Naive B cell (primary cell): ENCODE measurements at regions not wholly inside any gene's neighbourhood (a gene's known extent, or its start where the extent isn't known, plus 50 kb on each side); places are given as distances from the start of the nearest gene placed in this dataset.

Source experiments
- ATAC-seq, 2 donors: fragments of 150-1000 bp; cut with Tn5 transposase; 2 replicates each; pipeline ENCODE4 v1.10.0; 2021; ENCODE audit warnings: low read depth in 2 of 2, mild to moderate bottlenecking in 2 of 2, moderate library complexity in 2 of 2
- DNase-seq: peaks from one replicate; pipeline ENCODE4 v3.0.0; 2022
- H3K27ac Mint-ChIP-seq, 6 donors: one replicate each; pipeline ENCODE4 v1.8.0; 2020 to 2022; ENCODE audit warnings: mild to moderate bottlenecking in 6 of 6, mixed read lengths in 6 of 6, moderate library complexity in 5 of 6, inconsistent platforms in 2 of 6
- H3K27me3 Mint-ChIP-seq, 3 donors: one replicate each; pipeline ENCODE4 v1.8.0; 2021 to 2022; ENCODE audit warnings: mixed read lengths in 3 of 3, mild to moderate bottlenecking in 1 of 3
- H3K36me3 Mint-ChIP-seq, 2 donors: one replicate each; pipeline ENCODE4 v1.8.0; 2020 to 2022; ENCODE audit warnings: mixed read lengths in 2 of 2, inconsistent platforms in 1 of 2, mild to moderate bottlenecking in 1 of 2
- H3K4me1 Mint-ChIP-seq, 3 donors: one replicate each; pipeline ENCODE4 v1.8.0; 2020 to 2022; ENCODE audit warnings: mixed read lengths in 3 of 3, inconsistent platforms in 1 of 3, mild to moderate bottlenecking in 1 of 3, moderate library complexity in 1 of 3
- H3K4me3 Mint-ChIP-seq, 8 donors: one replicate each; pipeline ENCODE4 v1.8.0; 2020 to 2022; ENCODE audit warnings: mild to moderate bottlenecking in 8 of 8, mixed read lengths in 8 of 8, moderate library complexity in 8 of 8, inconsistent platforms in 2 of 8
- H3K9me3 Mint-ChIP-seq, 7 donors: one replicate each; pipeline ENCODE4 v1.8.0; 2020 to 2022; ENCODE audit warnings: mixed read lengths in 7 of 7, mild to moderate bottlenecking in 5 of 7, inconsistent platforms in 2 of 7, moderate library complexity in 1 of 7

- Mint-ChIP-seq H3K27ac (peak overlapping the region in 4 of 6 donors; percentile 15 to 74 (median 44)), H3K4me1 (peaks cover 0 to 14% (median 0%) of the 10 kb centered on the region in 3 donors), H3K27me3 (no peaks in the 10 kb centered on the region), H3K36me3 (peaks cover 0 to 5% of the 10 kb centered on the region in 2 donors), H3K9me3 (no peaks in the 10 kb centered on the region), H3K4me3 (peak overlapping the region in 1 of 8 donors; percentile 42)
- peak in 1 of 2 donors; percentile 21 for ATAC-seq
- no peak for DNase-seq
Observed at GRCh38 chr14:34931206-34931605, 51.6 kb upstream of the SRP54 start.

- ATAC-seq = no peak
- Mint-ChIP-seq H3K36me3 (peaks cover under 1 to 5% of the 10 kb centered on the region in 2 donors), H3K4me1 (peaks cover 0 to 14% (median 0%) of the 10 kb centered on the region in 3 donors), H3K4me3 (peak overlapping the region in 3 of 8 donors; percentile 7 to 48 (median 38)), H3K27me3 (no peaks in the 10 kb centered on the region), H3K9me3 (no peaks in the 10 kb centered on the region), H3K27ac (peak overlapping the region in 4 of 6 donors; percentile 25 to 66 (median 50))
- DNase-seq = no peak
Observed at GRCh38 chr14:34930591-34931091, 52.2 kb upstream of the SRP54 start.

- peaks cover 5 to 10% of the 10 kb centered on the region in 2 donors for H3K36me3 Mint-ChIP-seq
Observed at GRCh38 chr14:34926552-34926951, 51.4 kb upstream of the BAZ1A start.

More at GRCh38 chr14:34926552-34926951, 51.4 kb upstream of the BAZ1A start:
- Mint-ChIP-seq H3K27me3 (no peaks in the 10 kb centered on the region), H3K4me1 (peaks cover 0 to 14% (median 0%) of the 10 kb centered on the region in 3 donors), H3K4me3 (no peak overlapping the region), H3K27ac (no peak overlapping the region), H3K9me3 (no peaks in the 10 kb centered on the region)
- no peak for ATAC-seq
- no peak for DNase-seq
